GM19395 (cell line): ENCODE measurements at regions not wholly inside any gene's neighbourhood (a gene's known extent, or its start where the extent isn't known, plus 50 kb on each side); places are given as distances from the start of the nearest gene placed in this dataset.

Source experiments
- ATAC-seq: cut with Tn5 transposase; IDR thresholded peaks from one replicate; pipeline ENCODE4 v1.9.1; 2021; ENCODE audit warnings: mild to moderate bottlenecking, moderate library complexity; ENCODE audit not compliant: unreplicated experiment

- ATAC-seq = no peak
Measured at GRCh38 chr2:128490321-128490720, 171.7 kb upstream of the HS6ST1 start.

- ATAC-seq = no peak
Measured at GRCh38 chr2:128490881-128491691, 172.4 kb upstream of the HS6ST1 start.

- no peak for ATAC-seq
Measured at GRCh38 chr2:128491692-128492244, 173.1 kb upstream of the HS6ST1 start.

- no peak for ATAC-seq
Measured at GRCh38 chr2:128492966-128493811, 174.5 kb upstream of the HS6ST1 start.

GRCh38 chr2:128493880-128494279, 175.2 kb upstream of the HS6ST1 start:
- no peak for ATAC-seq

GRCh38 chr2:128494307-128494639, 175.6 kb upstream of the HS6ST1 start:
- no peak for ATAC-seq

- ATAC-seq = no peak
Measured at GRCh38 chr2:128494640-128495321, 176.1 kb upstream of the HS6ST1 start.

GRCh38 chr2:128495996-128496547, 177.4 kb upstream of the HS6ST1 start:
- no peak for ATAC-seq

- ATAC-seq = no peak
Measured at GRCh38 chr2:128496700-128497099, 178.0 kb upstream of the HS6ST1 start.

- no peak for ATAC-seq
Measured at GRCh38 chr2:128497461-128497860, 178.8 kb upstream of the HS6ST1 start.

GRCh38 chr2:128498086-128498485, 179.4 kb upstream of the HS6ST1 start:
- ATAC-seq = no peak

- no peak for ATAC-seq
Measured at GRCh38 chr2:128498589-128498988, 179.9 kb upstream of the HS6ST1 start.

- ATAC-seq = no peak
Measured at GRCh38 chr2:128499367-128500137, 180.9 kb upstream of the HS6ST1 start.

GRCh38 chr2:128500138-128500800, 181.6 kb upstream of the HS6ST1 start:
- ATAC-seq = no peak

- no peak for ATAC-seq
Measured at GRCh38 chr2:128501006-128501690, 182.5 kb upstream of the HS6ST1 start.

- no peak for ATAC-seq
Measured at GRCh38 chr2:128501700-128502099, 183.0 kb upstream of the HS6ST1 start.

- no peak for ATAC-seq
Measured at GRCh38 chr2:128502200-128502599, 183.5 kb upstream of the HS6ST1 start.

GRCh38 chr2:128502638-128503246, 184.1 kb upstream of the HS6ST1 start:
- no peak for ATAC-seq
